Hypothalamus (tissue), 51 donors: ENCODE measurements at regions not wholly inside any gene's neighbourhood (a gene's known extent, or its start where the extent isn't known, plus 50 kb on each side); places are given as distances from the start of the nearest gene placed in this dataset.
"Not testable (repeated sequence)": the region's sequence is repeated elsewhere in the genome, so short reads cannot be mapped to it uniquely, and the experiment has no call there.

Experiments
- DNase-seq, 51 donors: peaks; one replicate each; lab custom pipeline; 2025; lab: John Stamatoyannopoulos, UW

- DNase-seq: no peak
These were observed 2379.9 kb downstream of the ARAP2 start for GRCh38 chr4:33864290-33864859.

GRCh38 chr4:33873791-33874190, 2370.5 kb downstream of the ARAP2 start:
- DNase-seq: no peak

- no peak for DNase-seq
These were observed 2365.6 kb downstream of the ARAP2 start for GRCh38 chr4:33878710-33879109.

GRCh38 chr4:33881176-33881575, 2363.1 kb downstream of the ARAP2 start:
- no peak for DNase-seq

DNA sequence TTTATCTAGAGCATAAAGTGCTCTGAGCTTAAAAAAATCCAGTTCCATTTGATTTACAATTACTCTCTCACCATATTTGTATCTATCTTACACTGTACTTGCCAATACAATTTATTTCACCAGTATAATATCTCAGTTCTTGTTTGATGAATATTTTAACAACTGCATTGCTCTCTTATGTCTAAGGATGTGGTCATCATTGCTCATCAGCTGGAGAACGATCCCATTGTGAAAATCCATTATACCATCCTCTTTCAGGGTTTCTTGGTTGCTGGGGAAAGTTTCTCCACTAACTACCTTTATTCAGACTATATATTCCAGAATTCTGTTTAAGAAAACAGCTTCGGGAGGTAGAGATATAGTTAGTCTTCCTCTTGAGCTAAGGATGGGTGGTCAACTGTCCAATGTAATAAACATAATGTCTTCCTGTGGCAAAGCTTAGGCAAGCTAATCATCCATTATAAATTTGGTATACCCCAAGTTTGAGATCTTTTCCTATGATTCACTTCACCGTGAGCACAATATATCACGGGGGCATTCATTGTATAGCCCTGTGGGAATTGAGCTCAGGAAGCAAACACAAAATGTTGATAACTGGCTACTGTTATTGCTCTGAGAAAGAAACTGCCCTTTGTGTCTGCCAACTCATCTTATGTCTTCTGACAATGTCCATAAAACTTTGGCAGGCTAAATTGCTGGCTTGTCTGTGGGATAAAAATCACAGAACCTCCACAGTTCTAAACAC, 2361.9 kb downstream of the ARAP2 start:
- no peak for DNase-seq

DNA sequence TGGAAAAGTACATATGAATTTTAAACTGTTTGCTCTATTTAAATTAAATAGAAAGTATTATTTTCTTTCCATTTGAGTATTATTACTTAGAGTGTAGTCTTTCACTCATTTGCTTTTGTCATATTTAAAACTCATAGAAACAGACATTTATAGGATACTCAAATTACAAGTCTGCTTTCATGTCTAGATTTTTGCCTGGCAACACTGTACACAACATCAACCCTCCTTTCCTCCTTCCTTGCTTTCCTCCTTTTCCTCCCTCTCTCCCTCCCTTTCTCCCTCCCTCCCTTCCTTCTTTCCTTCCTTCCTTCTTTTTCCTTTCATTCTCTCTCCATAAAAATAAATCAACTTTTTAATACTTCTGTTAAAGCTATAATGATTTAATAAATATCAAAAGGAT, 2361.2 kb downstream of the ARAP2 start:
- DNase-seq: no peak

GRCh38 chr4:33886356-33886755, 2358.0 kb downstream of the ARAP2 start:
- DNase-seq: no peak

DNA sequence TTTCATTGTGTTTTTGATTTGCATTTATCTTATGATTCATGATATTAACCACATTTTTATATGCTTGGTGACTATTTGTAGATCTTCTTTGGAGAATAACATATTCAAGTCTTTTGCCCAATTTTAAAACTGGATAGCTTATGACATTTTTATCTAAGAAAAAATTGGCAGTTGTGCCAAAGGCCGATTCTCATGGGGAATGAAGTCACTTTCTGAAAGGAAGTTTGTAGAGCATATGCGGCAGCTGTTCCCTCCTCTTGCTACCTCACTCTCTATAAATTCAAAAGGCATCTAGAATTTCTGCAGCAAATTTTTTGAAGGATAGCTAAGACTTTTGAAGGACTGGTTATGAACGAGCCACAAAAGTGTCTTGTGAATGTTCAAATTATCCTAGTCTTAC, 2353.5 kb downstream of the ARAP2 start:
- no peak for DNase-seq

GRCh38 chr4:33911959-33912358, 2332.4 kb downstream of the ARAP2 start:
- no peak for DNase-seq

DNA sequence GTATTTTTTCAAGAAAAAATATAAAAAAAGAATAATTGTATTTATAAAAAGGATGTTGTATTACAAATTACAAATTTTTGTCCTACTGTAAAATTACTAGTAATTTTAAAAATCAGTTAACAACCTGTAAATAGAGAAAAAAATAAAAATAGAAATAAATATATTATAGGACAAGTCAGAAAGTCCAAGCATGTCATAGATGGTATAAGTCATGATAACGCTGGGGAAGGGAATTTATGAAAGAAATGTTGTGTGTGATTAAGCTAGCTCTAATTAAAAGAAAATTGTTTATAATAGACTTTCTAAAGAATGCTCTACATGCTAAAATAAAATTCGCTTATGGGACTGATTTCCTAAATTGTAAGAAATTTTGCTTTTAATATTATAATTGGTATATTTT, 2329.9 kb downstream of the ARAP2 start:
- no peak for DNase-seq

- DNase-seq: no peak
These were observed 2320.8 kb downstream of the ARAP2 start for GRCh38 chr4:33923469-33923868.

DNA sequence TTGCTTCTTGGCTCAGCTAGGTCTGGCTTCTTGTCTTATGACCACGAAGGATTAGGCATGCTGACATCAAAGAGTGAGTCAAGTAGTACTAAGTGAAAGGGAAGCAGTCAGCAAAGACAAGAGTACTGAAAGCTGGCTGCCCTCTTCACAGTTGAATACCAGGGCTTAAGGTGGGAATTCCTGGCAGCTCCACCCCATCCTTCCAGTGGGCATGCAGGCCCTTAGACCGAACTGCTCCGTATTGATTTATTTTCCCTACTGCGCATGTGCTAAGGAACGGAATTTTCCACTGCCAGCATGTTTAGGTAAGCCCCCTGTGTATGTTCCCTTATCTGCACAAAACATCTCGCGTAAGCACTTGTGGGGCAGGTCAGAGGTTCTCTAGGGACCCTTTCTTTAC, 2320.1 kb downstream of the ARAP2 start:
- DNase-seq: no peak

DNA sequence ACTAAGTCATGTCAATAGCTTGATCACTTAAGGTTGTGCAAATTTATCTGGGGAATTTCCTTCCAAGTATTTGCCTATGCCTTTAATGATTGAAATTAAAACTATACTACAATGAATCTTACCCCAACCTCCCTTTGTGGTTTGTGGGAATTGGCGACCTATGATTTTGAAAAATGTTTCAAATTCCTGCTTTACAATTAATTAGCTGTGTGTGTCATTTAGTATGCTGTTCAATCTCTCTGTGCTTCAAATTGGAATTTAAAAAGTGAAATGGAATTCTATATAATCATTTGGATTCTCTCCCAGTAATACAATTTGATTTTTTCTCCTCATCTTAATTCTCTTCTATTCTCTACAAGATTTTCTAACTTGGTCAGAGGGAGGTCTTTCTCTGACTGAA, 2319.5 kb downstream of the ARAP2 start:
- no peak for DNase-seq

- no peak for DNase-seq
These were observed 2313.8 kb downstream of the ARAP2 start for GRCh38 chr4:33930497-33930896.

GRCh38 chr4:33931026-33931425, 2313.3 kb downstream of the ARAP2 start:
- no peak for DNase-seq

GRCh38 chr4:33940281-33940680, 2304.0 kb downstream of the ARAP2 start:
- no peak for DNase-seq

GRCh38 chr4:33941854-33942253, 2302.5 kb downstream of the ARAP2 start:
- DNase-seq: no peak

DNA sequence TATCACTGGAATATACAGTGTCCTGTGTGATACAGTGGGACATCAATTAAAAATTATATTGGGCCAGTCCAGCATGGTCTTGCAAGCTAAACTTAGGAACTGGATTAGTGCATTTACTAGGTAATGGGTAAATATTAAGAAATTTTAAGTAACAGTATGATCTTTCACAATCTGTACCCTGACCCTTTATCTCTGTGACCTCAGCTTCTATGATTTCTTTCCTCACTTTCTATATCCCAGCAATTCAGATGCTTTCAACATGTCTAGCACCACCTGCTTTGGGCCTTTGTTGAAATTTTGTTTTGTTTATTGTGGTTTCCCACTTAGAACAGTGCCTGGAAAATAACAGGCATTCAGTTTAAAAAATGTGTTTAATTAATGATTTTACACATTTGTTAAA, 2295.4 kb downstream of the ARAP2 start:
- no peak for DNase-seq

GRCh38 chr4:33953848-33954247, 2290.5 kb downstream of the ARAP2 start:
- DNase-seq: not testable (repeated sequence)

GRCh38 chr4:33954759-33955158, 2289.6 kb downstream of the ARAP2 start:
- no peak for DNase-seq

DNA sequence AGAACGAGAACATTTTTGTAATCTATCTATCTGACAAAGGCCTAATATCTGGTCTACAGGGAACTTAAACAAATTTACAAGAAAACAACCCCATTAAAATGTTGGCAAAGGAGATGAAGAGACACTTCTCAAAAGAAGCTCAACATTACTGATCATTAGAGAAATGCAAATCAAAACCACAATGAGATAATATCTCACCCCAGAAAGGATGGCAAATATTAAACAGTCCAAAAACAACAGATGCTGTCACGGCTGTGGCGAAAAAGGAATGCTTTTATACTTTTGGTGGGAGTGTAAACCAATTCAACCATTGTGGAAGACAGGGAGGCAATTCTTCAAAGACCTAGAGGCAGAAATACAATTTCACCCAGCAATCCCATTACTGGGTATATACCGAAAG, 2284.8 kb downstream of the ARAP2 start:
- no peak for DNase-seq

- DNase-seq: no peak
These were observed 2282.6 kb downstream of the ARAP2 start for GRCh38 chr4:33961761-33962160.

- DNase-seq: no peak
These were observed 2277.5 kb downstream of the ARAP2 start for GRCh38 chr4:33966808-33967207.
